Psoas muscle (tissue), 7 donors: ENCODE measurements at regions not wholly inside any gene's neighbourhood (a gene's known extent, or its start where the extent isn't known, plus 50 kb on each side); places are given as distances from the start of the nearest gene placed in this dataset.
A peak's percentile ranks its signal among the peaks of the same experiment; 100 is the strongest.

ENCODE experiments used
- ATAC-seq, 4 donors: fragments of 200-7000 bp; cut with Tn5 transposase; one replicate each; pipeline ENCODE4 v1.9.1; 2020; ENCODE audit warnings: moderate library complexity in 3 of 4, mild to moderate bottlenecking in 2 of 4
- DNase-seq, 2 donors: peaks; one replicate each; pipeline ENCODE4 v3.0.0-alpha.2; 2020
- H3K27ac ChIP-seq: fragments of 200-600 bp; one replicate; pipeline ENCODE4 v1.8.0; 2022
- H3K27me3 ChIP-seq, 3 donors: fragments of 200-600 bp in 1 of 3; one replicate each; pipeline versions ENCODE4 v1.6.1 to v1.8.0; 2013 to 2022; ENCODE audit warnings: low read length in 2 of 3, mild to moderate bottlenecking in 2 of 3, moderate library complexity in 1 of 3; ENCODE audit not compliant: insufficient read depth in 3 of 3
- H3K36me3 ChIP-seq, 2 donors: fragments of 200-600 bp in 1 of 2; one replicate each; pipeline versions ENCODE4 v1.6.1 to v1.8.0; 2013 to 2022; ENCODE audit warnings: low read depth in 1 of 2, mild to moderate bottlenecking in 1 of 2, moderate library complexity in 1 of 2; ENCODE audit not compliant: insufficient read depth in 1 of 2
- H3K4me1 ChIP-seq: fragments of 200-600 bp; one replicate; pipeline ENCODE4 v1.8.0; 2022
- H3K4me3 ChIP-seq: fragments of 200-600 bp; one replicate; pipeline ENCODE4 v1.8.0; 2022; ENCODE audit warnings: mild to moderate bottlenecking
- H3K9me3 ChIP-seq: fragments of 200-600 bp; one replicate; pipeline ENCODE4 v1.8.0; 2022
- WGBS, 3 donors: extraction: QIAGEN DNeasy Blood & Tissue Kit; methylation state at CpG; one replicate each; pipeline versions ENCODE4 v1.1.6 to v1.1.7; 2013; 5-methylcytosine and 5-hydroxymethylcytosine counted together
- intact Hi-C, 2 donors: fragments of 100-400 bp; cut with DNase I; formaldehyde crosslinking; loops; one replicate each; pipeline versions ENCODE4 v1.11.0 to v1.14.2; 2022
- TF ChIP-seq, protein P1 (sequence below): fragments of 200-600 bp; IDR thresholded peaks from one replicate; pipeline ENCODE4 v1.8.0; 2022; ENCODE audit warnings: antibody characterized with exemption
- donor health status: healthy with polysubstance abuse.
- donor health status: DM: no; HTN: no; CAD: no; lungs with moderate emphysema.
- donor health status: Bipolar disorder and iron deficiency.
- donor health status: healthy.
- donor health status: DM: yes; HTN: yes; CAD: no.
- donor health status: DM: no; HTN: no; CAD: no.
- donor health status: DM: yes; HTN: yes; CAD: no.

DNA sequence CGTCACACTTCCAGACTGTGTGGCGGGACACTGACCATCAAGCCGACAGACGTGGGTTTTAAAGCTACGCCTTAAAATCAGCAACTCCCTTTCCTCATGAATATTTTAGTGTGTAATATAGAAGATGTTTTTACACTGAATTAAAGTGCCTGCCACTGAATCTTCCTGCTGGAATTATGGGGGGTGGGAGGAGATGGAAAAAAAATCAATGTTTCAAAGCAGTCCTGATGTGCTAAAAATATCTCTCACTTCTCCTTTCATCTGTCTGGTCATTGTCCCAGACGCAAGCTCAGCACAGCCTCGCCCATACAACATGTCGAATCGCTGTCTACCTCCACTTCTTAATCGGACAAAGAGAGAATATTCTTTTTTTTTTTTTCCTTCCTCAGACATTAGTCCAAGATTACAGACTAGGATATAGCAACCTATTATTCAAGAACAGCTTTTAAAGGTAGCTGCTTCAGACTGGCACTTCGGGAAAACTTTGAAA, 165.1 kb upstream of the KLF14 start:
- peaks cover 91% of the 10 kb centered on the region for H3K4me1 ChIP-seq
- 60 to 80% (median 64%) methylated on average over 11 of the region's 11 CpGs for WGBS, 3 donors
- DNase-seq (no peak), ATAC-seq (no peak)
- no peaks in the 10 kb centered on the region for H3K27me3 ChIP-seq
- peak overlapping the region; percentile 3 for H3K4me3 ChIP-seq
- H3K36me3 ChIP-seq: peaks cover 0 to 37% of the 10 kb centered on the region in 2 donors
- no peaks in the 10 kb centered on the region for H3K9me3 ChIP-seq
- peak overlapping the region; percentile 94 for H3K27ac ChIP-seq
- TF ChIP-seq, protein P1, sequence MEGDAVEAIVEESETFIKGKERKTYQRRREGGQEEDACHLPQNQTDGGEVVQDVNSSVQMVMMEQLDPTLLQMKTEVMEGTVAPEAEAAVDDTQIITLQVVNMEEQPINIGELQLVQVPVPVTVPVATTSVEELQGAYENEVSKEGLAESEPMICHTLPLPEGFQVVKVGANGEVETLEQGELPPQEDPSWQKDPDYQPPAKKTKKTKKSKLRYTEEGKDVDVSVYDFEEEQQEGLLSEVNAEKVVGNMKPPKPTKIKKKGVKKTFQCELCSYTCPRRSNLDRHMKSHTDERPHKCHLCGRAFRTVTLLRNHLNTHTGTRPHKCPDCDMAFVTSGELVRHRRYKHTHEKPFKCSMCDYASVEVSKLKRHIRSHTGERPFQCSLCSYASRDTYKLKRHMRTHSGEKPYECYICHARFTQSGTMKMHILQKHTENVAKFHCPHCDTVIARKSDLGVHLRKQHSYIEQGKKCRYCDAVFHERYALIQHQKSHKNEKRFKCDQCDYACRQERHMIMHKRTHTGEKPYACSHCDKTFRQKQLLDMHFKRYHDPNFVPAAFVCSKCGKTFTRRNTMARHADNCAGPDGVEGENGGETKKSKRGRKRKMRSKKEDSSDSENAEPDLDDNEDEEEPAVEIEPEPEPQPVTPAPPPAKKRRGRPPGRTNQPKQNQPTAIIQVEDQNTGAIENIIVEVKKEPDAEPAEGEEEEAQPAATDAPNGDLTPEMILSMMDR: no peak
- intact Hi-C loops: loop anchor here in 1 of 2 donors (5.0 kb wide), 2 partner anchors 38 to 143 kb away; no protein-coding TSS in a partner anchor

DNA sequence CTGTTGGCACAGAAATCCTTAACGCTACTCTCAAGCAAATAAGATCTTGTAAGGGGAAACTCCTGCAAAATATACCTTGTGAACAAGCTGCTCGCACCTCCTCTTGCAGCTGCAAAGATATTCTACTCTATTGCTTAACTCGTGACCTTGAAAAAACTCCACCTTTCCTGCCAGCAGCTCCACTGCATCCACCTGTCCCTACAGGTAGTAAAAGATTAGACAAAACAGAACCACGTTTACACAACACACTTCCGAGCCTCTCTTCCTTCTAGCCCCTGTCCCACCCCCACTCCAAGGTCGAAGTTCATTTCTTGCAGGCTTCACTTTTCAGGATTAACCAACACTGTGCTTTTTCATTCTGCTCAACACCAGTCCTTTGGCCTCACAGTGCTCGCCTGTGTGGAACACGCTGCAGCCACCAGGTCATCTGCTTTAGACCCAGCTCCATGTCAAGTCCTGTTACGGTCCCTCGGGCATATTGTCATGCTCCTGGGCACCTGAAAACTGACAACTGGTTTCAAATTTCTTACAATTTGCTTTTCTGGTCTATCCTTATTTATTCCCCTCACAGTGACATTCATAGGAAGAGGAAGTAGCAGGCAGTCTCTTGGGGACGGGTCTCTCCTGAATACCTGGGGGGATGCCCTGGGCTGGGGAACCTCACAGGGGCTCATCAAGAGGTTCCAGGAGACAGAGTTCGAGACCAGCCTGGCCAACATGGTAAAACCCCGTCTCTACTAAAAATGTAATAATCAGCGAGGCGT, 165.8 kb upstream of the KLF14 start:
- intact Hi-C loops: loop anchor here in 1 of 2 donors (5.0 kb wide), 2 partner anchors 37 to 142 kb away; no protein-coding TSS in a partner anchor
- H3K27me3 ChIP-seq: no peaks in the 10 kb centered on the region
- WGBS, 3 donors: 57 to 68% (median 59%) methylated on average over 15 of the region's 15 CpGs
- TF ChIP-seq, protein P1: no peak
- ATAC-seq: no peak
- DNase-seq: no peak
- peak overlapping the region; percentile 3 for H3K4me3 ChIP-seq
- peaks cover 91% of the 10 kb centered on the region for H3K4me1 ChIP-seq
- peaks cover 0 to 37% of the 10 kb centered on the region in 2 donors for H3K36me3 ChIP-seq
- H3K9me3 ChIP-seq: no peaks in the 10 kb centered on the region
- H3K27ac ChIP-seq: peak overlapping the region; percentile 94

DNA sequence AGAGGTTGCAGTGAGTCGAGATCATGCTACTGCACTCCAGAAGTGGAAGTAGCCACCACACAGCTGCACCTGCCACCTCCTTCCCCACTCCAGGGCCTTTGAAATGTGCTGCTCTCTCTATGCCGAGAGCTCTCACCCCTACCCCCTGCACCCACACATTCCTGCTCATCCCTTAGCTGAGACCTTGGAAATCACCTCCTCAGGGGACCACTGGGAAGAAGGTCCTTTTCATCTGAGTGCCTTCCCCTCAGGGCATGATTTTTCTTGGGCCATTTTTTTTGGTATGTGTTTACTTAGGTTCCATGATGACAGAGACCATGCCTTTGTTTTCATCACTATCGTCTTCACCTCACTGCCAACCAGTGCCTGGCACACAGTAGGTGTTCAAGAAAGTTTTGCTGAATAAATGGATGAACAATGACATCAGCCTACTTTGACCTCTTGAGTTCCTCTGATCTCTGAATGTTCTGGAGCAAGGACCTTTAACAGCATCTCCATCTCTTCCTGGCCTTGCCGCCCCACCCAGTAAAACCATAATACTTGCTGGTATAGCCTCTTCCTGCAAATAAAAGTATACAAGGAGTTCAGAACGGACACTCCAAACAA, 166.6 kb upstream of the KLF14 start:
- Histone ChIP-seq H3K36me3 (peaks cover 0 to 31% of the 10 kb centered on the region in 2 donors), H3K4me3 (peak overlapping the region; percentile 3), H3K27me3 (no peaks in the 10 kb centered on the region), H3K27ac (peak overlapping the region; percentile 94), H3K4me1 (peaks cover 91% of the 10 kb centered on the region), H3K9me3 (no peaks in the 10 kb centered on the region)
- ATAC-seq (no peak), DNase-seq (no peak)
- TF ChIP-seq, protein P1: no peak
- WGBS, 3 donors: 51 to 77% (median 65%) methylated on average over 5 of the region's 5 CpGs
- intact Hi-C loops: no loop called here

DNA sequence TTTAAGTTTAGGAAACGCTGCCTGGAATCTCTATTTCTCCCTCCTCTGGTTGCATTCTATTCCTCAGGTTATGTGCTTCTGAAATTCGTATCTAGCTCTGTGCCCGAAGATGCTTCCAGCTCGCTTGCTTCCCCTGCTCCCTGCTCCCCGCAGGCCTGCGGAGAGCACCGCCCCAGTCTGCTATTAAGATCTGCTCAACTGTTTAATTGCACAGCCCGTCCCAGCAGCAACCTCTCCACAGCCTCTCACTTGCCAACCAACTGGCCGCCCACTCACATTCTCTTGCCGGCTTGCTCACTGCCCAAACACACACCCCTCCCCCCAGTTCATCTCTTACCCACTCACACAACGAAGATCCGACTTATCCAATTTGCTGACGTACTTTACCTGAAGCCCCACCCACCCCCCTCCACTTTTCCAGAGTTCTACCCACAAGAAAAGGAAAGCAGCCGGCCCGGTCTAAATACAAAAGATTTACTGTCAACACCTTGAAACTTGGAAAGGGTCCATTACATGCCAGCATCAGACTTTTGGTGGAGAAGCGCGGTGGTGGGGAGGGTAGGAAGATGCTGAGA, 167.3 kb upstream of the KLF14 start:
- H3K4me1 ChIP-seq: peaks cover 91% of the 10 kb centered on the region
- 13 to 27% (median 14%) methylated on average over 17 of the region's 17 CpGs for WGBS, 3 donors
- intact Hi-C loops: no loop called here
- peak overlapping the region; percentile 3 for H3K4me3 ChIP-seq
- DNase-seq (peak; percentile 77 to 79), ATAC-seq (peak; percentile 16 to 50 (median 39))
- no peaks in the 10 kb centered on the region for H3K9me3 ChIP-seq
- TF ChIP-seq, protein P1: no peak
- peak overlapping the region; percentile 94 for H3K27ac ChIP-seq
- H3K27me3 ChIP-seq: no peaks in the 10 kb centered on the region
- H3K36me3 ChIP-seq: peaks cover 0 to 25% of the 10 kb centered on the region in 2 donors
